ENCODE measurements at regions not wholly inside any gene's neighbourhood (a gene's known extent, or its start where the extent isn't known, plus 50 kb on each side); places are given as distances from the start of the nearest gene placed in this dataset.

- TF ChIP-seq, protein P1, sequence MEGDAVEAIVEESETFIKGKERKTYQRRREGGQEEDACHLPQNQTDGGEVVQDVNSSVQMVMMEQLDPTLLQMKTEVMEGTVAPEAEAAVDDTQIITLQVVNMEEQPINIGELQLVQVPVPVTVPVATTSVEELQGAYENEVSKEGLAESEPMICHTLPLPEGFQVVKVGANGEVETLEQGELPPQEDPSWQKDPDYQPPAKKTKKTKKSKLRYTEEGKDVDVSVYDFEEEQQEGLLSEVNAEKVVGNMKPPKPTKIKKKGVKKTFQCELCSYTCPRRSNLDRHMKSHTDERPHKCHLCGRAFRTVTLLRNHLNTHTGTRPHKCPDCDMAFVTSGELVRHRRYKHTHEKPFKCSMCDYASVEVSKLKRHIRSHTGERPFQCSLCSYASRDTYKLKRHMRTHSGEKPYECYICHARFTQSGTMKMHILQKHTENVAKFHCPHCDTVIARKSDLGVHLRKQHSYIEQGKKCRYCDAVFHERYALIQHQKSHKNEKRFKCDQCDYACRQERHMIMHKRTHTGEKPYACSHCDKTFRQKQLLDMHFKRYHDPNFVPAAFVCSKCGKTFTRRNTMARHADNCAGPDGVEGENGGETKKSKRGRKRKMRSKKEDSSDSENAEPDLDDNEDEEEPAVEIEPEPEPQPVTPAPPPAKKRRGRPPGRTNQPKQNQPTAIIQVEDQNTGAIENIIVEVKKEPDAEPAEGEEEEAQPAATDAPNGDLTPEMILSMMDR (IDR thresholded peaks at IDR 0.05; ENCODE audit: low read length, missing control alignments) = no peak
- DNase-seq (ENCODE audit: low read depth) = no peak
These were observed 152.3 kb upstream of the RAB4A start for GRCh38 chr1:229118477-229119061.

GRCh38 chr1:229119161-229119560 lies 151.8 kb upstream of the RAB4A start:
- TF ChIP-seq, protein P1 (IDR thresholded peaks at IDR 0.05; ENCODE audit: low read length, missing control alignments) = no peak
- H3K4me3 ChIP-seq (replicated peaks; ENCODE audit: low read depth, low read length) = no peak overlapping the region
- no peak for DNase-seq (ENCODE audit: low read depth)

More at GRCh38 chr1:229118477-229119061, 152.3 kb upstream of the RAB4A start:
- no peak overlapping the region for H3K4me3 ChIP-seq (replicated peaks; ENCODE audit: low read depth, low read length)

- no peak for DNase-seq (ENCODE audit: low read depth)
- H3K4me3 ChIP-seq (replicated peaks; ENCODE audit: low read depth, low read length) = no peak overlapping the region
- TF ChIP-seq, protein P1 (IDR thresholded peaks at IDR 0.05; ENCODE audit: low read length, missing control alignments) = no peak
These were observed 151.0 kb upstream of the RAB4A start for GRCh38 chr1:229119876-229120275.

GRCh38 chr1:229121845-229122436 lies 149.0 kb upstream of the RAB4A start:
- H3K4me3 ChIP-seq (replicated peaks; ENCODE audit: low read depth, low read length) = no peak overlapping the region
- DNase-seq (ENCODE audit: low read depth) = no peak
- TF ChIP-seq, protein P1 (IDR thresholded peaks at IDR 0.05; ENCODE audit: low read length, missing control alignments) = no peak

DNA sequence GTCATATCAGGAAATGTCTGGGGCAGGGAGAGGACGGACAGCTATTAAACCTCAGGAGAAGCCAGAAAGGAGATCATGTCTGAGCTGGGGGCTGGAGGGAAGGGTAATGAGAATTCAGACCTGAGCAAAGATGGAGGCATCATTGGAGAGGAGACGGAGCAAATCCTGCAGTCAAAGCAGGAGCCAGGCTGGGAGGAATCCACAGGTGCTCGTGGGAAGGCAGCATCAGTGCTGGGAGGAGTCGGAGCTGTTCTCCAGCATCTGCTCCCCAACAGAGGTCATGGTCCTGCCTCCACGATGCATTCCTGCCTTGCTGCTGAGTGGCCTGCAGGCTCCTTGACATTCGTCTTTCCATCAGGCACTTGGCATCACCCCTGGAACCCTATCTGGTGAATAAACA lies 148.3 kb upstream of the RAB4A start:
- TF ChIP-seq, protein P1 (IDR thresholded peaks at IDR 0.05; ENCODE audit: low read length, missing control alignments) = no peak
- no peak overlapping the region for H3K4me3 ChIP-seq (replicated peaks; ENCODE audit: low read depth, low read length)
- no peak for DNase-seq (ENCODE audit: low read depth)

GRCh38 chr1:229124116-229124515 lies 146.8 kb upstream of the RAB4A start:
- no peak for DNase-seq (ENCODE audit: low read depth)
- H3K4me3 ChIP-seq (replicated peaks; ENCODE audit: low read depth, low read length) = no peak overlapping the region
- TF ChIP-seq, protein P1 (IDR thresholded peaks at IDR 0.05; ENCODE audit: low read length, missing control alignments) = no peak
